Superior temporal gyrus (tissue), 1 donor: ENCODE measurements at regions not wholly inside any gene's neighbourhood (a gene's known extent, or its start where the extent isn't known, plus 50 kb on each side); places are given as distances from the start of the nearest gene placed in this dataset.

Source experiments
- DNase-seq: peaks from one replicate; pipeline ENCODE4 v3.0.0-alpha.2; 2016; ENCODE audit errors: extremely low spot score

DNA sequence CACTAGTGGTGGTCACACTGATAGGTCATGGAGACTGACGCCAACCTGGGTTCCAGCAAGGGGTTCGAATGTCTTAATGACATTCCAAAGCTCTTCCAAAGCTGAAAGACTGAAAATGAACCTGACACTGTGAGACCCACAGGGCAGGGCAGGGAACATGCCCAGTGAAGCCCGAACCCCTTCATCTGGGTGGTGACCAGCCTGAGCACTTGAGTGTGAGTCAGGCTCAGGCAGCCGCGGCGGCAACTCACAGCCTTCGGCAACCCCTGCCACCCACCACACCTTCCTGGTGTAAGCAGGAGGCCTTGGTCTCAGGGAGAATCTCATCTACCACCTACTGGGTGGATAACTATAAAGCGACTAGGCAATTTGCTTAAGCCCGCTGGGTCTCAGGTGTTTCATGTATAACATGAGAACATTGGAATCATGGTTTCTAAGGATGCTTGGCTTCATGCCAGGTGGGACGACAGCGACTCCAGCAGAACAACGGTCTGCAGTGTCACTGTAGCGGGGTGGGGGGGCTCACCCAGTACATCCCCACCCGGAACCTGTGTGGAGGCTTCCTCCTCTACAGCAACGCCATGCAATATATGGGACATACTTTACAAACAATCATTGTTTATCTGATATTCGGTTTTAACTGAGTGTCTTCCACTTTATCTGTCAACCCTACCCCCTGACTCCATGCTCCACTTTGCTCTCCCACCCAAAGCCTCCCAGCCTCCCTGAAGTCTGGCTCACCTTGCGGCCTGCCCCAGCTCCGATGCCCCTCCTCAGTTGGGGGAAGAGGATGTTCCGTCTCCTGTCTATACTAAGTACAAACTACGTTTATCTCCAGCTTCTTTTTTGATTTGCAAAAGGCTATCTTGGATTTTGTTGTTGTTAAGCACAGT lies 125.0 kb upstream of the MEF2A start:
- no peak for DNase-seq

DNA sequence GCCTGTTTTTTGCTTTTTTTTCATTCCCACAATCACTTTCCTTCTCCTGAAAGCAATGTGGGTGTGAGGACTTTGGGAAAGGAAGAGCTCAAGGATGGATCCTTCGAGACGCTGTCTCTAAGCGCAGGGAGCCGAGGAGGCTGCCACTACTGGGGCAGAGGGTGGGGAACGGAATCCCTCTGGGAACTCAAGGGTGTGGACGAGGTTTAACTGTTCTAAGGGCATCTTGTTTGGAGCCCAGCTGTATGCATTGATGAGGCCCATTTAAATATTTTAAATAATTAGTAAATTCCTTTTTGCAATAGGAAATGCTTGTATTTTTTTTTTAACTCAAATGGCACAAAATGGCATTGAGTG lies 124.4 kb upstream of the MEF2A start:
- no peak for DNase-seq

DNA sequence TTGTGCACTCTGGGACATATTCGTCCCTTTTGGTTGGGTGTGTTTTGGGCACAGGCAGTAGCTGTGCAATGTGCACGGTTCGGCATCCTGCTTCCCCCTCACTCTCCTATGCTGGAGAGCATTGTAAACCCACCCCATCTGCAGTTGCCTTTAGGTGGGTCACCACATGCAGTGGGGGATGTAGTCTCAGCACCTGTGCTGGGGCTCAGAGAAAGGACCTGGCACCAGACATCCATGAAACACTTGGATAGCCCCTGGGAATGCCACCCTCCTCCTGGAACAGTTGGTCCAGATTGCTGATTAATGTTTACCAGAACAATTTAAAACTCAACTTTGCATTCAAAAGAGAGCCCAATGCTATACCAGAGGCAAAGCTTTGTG lies 123.9 kb upstream of the MEF2A start:
- DNase-seq, result no peak

DNA sequence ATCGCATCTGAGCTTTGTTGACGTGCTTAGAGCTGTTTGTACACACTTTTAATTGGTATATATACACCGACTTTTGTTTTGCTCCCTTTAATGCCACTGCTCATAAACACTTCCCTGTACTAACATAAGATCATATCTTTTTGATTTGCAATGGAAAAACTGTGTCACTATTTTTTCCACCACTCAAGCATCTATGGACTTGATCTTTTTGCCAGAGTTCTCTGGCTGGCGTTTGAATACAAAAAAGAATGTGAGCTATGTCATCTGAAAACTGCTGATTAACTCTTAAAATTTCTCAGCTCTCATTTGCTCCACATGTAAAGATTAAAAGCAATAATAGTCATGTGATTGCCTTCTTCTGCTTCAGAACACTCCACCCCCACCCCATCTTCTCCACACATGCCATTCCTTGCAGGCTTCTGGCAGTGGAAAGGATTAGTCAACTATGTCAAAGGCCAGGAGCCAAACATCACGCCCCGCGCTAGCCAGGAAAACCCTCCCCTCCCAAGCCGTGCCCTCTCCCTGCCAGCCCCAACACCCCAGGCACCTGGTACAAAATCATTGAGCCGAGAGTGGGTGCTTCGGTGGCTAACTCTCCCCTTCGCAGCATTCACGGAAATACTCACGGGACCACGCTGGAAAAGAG lies 123.4 kb upstream of the MEF2A start:
- DNase-seq, result no peak

DNA sequence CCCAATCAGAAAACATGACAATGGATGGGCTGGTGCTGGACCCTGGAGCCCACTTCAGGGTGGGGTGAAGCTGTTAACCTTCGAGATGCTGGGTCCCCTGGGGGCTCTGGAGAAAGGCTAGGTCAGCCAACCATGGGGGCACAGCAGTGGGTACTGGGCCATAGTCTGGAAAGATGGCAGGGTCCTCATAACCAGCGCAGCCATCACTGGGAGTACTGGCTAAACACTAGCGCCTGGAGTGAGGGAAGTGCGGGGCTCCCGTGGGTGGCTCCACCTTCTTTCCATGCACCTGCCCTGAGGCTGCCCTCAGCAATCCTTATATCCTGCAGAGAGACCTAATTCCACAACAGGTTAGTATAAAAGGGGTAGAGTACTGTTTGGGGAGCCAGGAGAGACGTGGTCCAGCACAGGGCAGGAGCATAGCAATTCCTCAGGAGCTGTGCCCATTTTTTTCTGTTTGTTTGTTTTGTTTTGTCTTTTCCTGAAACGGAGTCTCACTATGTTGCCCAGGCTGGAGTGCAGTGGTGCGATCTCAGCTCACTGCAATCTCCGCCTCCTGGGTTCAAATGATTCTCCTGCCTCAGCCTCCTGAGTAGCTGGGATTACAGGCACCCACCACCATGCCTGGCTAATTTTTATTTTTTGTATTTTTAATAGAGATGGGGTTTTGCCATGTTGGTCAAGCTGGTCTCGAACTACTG lies 122.6 kb upstream of the MEF2A start:
- DNase-seq, result no peak

DNA sequence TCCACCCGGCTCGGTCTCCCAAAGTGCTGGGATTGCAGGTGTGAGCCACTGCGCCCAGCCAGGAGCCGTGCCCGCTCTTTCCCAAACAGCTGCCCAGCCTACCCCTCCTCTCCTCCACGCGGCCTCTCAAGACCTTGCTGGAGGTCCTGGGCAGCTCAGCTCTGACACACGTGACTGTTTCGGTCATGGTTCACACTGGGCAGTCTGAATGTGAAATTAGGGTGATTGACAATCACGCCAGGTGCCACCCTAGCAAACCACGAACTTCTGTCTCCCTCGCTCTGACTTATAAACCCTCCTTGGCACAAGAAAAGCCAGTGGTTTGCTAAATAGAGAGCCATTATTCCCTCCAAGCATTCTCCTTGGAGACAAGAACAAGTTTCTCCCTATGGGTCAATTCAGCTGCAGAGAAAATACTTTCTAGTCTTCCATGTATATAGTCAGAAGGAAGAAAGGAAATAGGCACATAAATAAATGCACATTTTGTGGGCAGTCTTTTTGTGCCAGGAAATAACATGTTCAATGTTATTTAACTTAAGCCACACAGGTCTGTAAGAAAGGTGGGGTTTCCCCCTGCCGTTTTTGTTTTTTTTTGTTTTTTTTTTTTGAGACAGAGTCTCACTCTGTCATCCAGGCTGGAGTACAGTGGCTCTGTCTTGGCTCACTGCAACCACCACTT lies 121.9 kb upstream of the MEF2A start:
- no peak for DNase-seq

DNA sequence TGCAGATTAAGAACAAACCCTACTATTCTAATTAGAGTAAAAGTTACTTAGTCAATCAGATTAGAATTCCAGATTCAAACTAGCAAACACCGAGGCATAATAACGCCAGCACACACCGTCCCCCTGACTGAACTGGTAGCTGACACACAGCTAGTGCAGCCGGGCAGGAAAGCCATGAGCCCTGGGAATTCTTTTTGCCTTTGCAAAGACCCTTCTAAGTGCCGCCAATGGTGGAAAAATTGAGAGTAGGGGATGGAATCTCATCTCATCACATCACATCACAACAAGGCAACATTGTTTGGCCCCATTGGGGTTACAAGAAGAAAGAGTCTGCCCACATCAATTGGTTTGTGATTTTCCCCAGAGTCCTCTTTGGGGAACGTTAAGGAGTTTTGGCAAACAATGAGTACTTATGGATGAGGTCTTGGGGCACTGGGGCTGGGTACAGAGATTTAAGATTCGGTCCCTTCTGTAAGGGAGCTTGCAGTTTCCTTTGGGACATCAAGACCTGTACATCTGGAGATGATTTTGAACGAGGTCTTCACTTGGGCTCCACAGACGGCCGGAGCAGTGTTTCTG lies 120.4 kb upstream of the MEF2A start:
- no peak for DNase-seq

DNA sequence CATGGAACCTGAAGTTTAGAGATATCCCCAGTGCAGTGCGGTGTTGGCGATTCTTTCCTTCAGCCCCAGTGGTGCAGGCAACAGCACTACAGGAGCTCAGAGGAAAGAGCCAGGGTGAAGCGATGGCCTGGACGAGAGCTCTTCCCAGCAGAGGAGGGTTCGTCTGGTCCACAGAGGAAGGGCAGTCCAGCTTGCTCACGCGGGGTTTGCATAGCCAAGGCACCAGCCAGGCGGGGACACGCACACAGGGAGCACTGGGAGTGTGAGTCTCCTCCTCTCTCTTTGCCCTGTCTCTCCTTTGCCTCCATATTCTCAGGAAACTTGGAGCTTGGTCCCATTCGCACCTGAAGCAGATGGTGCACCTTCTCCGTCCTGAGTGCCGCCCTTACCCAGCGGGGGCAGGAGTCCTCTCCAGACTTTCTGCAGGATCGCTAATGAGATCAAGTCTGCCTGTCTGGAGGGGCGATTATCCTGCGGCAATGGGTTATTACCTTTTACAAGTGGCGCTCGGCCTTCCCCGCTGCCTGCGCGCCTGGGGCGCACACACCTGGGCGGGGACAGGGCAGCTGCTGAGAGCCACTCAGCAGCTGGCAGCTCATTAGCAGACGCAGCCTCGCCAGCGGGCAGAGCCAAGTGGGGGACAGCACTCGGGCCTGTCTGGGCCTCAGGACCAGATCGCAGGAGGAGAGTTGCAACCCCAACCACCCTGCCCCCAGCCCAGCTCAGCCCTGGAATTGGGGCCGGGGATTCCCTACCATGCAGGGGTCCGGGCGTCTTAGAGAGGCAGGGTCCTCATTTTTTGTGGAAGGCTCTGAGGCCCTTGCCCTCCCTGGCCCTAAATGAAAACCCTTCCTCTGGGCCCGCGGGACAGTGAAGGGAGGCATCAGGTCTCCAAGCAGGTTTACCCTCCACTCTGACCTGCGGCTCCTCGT lies 119.0 kb upstream of the MEF2A start:
- no peak for DNase-seq

DNA sequence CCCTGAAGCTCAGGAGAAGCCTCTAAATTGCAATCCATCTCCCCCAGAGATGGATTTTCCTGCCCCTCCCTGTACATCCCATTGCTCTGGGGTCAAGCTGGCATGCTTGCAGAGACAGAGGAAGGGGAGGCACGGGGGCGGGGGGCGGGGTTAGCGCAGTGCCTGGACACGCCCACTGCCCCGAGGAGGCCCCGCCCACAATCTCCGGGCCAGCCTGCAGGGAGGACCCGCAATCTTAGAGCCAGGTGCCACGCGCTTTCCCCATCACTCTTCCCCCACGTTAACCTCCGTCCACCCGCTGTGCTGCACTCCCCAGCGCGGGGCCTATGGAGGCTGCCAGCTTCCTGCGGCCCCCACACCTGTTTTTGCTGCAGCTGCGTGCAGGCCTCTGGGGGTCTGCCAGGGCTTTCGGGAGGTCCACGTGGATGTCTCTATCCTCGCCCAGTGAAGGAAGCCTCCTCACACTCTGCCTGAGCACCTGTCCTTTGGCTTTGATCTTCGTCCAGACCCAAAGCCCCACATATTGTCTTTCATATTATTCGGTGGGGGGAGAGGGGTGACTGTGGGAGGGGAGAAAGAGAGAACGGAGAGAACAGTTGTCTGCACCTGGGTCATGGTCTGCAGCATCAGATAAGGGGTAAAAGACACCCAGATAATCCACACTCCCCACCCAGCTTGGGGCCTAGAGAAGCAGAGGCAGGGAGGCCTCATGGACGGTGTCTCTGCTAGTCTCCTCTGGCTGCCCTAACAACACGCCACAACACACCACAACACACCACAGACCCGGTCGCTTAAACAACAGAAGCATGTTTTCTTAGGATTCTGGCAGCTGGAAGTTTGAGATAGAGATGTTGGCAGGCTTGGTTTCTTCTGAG lies 118.0 kb upstream of the MEF2A start:
- DNase-seq, result no peak

DNA sequence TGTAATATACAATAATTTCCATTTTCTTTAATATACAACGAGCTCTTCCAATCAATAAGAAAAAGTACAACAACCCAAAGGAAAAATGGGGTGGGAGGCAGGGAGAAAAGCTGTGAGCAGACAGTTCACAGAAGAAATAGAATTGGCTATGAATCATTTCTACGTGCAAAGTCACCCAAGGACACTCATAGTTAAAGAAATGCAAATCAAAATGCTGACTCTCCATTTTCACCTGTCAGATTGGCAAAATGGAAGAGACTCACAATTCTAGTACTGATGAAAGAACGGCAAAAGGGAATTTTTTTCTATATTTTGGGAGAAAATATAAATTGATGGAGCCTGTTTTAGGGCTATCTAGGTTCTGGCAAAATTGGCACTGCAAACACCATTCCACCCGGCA lies 116.3 kb upstream of the MEF2A start:
- DNase-seq, result no peak

DNA sequence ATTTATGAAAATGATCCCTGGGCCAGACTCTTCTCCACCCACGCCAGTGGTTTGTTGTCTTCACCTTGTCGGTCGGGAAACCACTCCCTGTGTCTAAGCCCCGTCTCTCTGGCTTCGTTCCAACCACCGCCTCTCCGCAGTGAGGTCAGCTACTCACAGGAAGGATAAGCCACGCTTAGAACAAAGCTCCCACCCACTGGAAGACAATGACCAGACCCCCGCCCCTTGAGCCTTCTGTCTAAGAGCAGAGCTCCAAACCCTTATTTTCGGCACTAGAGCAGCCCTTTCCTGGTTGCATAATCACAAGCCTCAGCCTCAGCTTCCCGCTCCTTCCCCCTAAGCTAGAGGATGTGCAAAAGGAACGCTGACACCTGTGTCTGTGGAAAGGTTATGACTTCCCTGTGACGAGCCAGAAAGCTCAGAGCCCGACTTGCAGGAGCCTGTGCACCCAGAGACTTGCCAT lies 114.9 kb upstream of the MEF2A start:
- no peak for DNase-seq

DNA sequence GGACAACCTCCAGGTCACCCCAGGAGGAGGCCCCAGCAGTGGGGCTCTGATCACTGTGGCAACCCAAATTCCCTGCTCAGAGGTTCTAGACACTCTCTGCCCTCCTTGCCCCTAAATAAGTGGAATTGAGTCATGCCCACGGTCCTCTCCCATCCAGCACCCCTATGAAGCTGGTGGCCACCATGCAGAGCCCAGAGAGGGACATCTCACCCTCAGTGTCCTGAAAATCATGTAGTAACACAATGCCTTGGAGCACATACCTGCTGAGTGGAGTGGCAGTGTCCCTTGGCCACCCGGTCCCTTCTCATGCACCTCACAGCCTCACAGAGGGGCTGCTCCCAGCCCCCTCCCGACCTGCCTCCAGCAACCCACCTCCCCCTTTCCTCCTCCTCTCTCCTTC lies 114.3 kb upstream of the MEF2A start:
- no peak for DNase-seq

DNA sequence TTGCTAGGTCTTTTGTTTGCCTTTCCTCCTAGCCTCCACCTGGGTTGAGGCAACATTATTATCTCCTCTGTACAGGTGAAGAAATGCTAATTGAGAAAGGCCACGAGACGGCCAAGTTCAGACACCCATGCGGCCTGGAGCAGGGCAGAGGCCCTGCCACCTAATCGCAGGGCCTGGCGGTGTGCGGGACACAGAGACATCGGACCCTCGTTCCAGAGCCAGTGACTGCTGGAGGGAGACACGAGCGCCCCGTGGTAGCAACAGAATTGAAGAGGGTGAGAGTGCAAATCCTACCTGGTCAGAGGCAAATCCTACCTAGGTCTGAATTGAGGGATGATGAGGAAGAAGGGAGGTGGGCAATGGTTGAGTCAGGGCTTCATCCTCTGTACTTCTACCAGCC lies 113.8 kb upstream of the MEF2A start:
- DNase-seq, result no peak

DNA sequence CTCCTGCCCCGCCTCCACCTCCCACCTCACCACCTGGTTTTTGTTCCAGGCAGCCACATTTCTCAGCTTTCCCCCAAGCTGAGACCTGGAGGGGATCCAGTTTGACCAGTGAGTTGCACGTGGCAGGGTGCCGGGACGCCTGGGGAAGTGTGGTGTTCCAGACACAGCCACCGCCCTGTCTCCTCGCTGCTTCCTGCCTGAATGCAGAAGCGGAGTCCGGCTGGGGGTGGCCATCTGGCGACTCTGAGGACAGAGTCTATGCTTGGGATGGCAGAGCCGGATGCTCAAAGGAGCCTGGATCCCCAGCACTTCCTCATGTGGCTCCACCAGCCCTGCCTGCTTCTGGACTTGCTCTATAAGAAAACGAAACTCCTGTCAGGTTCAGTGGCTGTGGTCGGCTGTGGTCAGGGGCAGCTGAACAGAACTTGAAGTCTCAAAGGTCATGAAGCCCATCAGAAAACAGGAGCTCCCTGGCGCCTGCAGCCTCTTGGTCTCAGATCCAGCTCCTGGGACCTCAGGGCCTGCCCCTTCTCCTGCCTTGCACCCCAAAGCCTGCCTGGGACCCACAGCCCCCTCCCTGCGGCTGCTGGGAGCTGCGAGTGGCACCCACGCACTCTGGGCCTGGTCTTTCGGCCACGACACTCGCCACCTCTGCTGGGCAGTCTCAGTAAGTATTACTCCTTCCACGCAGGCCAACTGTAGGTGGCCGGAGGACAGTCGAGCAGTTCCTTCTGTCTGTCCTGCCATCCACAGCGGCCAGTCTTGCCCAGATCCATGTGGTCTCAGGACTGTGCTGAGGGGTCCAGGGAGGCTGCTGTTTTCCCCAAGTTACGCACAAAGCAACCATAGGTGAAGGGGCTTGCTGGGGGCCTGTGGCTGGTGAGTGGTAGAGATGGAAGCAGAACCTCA lies 112.8 kb upstream of the MEF2A start:
- DNase-seq, result peak; percentile 34

DNA sequence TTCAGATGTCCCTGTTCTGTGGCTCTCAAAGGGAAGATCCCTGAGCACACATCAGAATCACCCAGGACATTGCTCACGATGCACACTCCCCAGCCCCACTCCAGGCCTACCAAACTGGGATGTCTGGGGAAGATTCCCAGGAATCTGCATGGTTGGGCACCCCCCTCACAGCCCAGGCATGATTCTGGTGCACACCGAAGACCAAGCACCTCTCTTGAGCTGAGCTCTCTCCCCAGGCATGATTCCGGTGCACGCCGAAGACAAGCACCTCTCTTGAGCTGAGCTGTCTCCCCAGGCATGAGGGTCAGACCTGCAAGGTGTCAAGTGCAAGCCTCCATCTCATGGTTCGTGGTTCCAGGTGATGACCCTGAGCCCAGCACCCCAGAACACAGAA lies 112.2 kb upstream of the MEF2A start:
- DNase-seq, result no peak

DNA sequence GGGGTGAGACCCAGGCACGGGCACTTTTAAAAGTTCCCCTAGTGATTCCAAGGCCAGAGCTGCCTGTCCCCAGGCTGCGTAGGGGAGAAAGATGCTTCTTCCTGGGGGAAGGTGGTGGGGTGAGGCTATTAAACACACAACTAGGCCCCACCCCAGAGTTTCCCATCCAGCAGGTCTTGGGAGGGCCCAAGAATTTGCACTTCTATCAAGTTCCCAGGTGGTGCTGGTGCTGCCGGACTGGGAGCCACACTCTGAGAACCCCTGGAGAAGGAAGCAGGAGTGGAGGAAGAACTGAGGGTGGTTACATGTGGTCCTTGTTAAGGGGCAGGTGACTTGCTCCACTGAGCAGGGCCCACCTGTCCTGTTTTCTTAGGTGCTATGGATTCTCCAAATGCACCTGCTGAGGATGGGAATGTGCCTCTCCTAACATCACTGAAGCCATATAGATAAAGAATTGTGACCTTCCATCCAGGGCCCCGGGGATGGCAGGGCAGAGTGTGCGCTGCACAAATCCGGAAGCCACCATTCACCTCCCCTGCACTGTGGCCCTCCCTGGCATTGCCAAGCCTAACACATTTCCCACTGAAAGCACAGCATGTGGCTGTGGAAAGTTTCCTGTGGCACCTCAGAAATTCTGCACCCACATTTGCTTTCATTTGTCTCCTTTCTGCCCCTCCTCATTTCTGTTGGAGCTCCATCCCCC lies 111.5 kb upstream of the MEF2A start:
- no peak for DNase-seq

DNA sequence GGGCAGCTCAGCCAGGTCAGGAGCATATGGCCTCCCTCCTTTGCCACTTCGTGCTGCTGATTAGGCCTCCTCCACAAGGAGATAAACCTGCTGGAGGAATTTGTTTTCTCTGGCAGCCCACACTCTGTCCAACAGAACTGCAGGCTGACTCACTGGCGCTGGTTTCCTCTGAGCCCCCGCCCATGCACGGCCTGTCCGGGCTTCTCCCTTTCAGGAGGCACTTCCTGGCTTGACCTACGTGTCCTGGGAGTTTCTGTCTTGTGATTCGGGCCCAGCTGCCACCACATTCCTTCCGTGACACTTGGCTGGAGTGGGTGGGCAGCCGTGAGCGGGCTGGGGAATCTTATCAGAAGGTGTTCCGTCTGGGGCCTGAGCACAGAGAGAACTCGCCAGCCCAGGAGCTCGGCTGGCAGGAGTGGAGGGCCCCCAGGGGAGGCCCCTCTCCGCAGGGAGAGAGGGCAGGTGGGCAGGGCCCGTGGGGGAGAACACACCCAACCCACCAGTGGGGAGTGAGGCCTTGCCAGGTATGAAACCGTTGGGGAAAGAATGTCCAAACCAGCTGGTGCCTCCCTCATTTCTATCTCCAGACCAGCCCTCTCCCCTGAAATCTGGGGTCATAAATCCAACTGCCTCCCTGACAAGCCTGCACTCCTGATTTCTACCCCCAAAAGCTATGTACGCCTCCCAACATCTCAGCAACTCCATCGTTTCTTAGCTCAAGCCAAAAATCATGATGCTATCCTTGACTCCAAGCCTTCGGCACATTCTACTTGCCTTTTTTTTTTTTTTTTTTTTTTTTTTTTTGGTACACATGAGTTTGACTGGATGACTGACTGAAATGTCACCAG lies 110.6 kb upstream of the MEF2A start:
- peak; percentile 33 for DNase-seq
